ENCODE measurements at regions not wholly inside any gene's neighbourhood (a gene's known extent, or its start where the extent isn't known, plus 50 kb on each side); places are given as distances from the start of the nearest gene placed in this dataset.

GRCh38 chr6:132244744-132245143 lies 156.5 kb downstream of the MOXD1 start:
- no peak for TF ChIP-seq CTCF (IDR thresholded peaks at IDR 0.05)
- no peak for TF ChIP-seq POLR2A (IDR thresholded peaks at IDR 0.05)

Data from Peyer's patch (tissue), 4 donors.